ENCODE measurements at regions not wholly inside any gene's neighbourhood (a gene's known extent, or its start where the extent isn't known, plus 50 kb on each side); places are given as distances from the start of the nearest gene placed in this dataset.
A peak's percentile ranks its signal among the peaks of the same experiment; 100 is the strongest.
"Not testable (repeated sequence)": the region's sequence is repeated elsewhere in the genome, so short reads cannot be mapped to it uniquely, and the experiment has no call there.

DNA sequence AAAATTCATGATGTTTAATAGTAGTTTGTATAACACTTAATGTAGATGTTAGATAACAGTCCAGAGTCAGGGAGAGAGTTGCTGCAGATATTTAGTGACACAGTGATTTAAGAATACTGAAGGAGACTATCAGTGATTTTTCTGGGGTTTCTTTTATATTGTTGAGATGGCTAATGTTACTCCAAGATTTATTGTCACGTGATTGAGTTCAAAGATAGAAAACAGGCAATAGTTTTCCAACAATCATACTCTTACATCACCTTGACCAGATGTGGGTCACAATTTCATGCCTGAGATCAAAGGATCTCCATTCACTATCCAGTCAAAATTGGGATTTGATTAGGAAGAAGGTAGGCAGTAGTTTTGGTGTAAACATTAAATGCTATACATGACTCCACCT is 580.0 kb upstream of the ARRDC3 start:
- DNase-seq (ENCODE audit: low read depth in 2 of 2) = no peak

DNA sequence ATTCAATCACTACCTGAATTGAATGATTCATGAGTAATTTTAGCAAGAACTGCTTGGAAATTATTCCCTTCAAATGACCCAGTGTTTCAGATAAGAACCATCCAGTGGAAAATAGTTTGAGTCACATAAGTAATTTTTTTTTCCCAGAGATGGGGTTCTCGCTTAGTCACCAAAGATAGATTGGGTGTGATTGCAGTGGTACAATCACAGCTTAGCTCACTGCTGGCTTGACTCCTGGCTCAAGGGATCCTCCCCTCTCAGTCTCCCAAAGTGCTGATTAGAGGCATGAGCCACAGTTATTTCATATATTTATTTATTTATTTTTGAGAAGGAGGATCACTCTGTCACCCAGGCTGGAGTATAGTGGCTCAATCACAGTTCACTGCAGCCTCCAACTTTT is 574.5 kb upstream of the ARRDC3 start:
- DNase-seq (ENCODE audit: low read depth in 2 of 2) = no peak

DNA sequence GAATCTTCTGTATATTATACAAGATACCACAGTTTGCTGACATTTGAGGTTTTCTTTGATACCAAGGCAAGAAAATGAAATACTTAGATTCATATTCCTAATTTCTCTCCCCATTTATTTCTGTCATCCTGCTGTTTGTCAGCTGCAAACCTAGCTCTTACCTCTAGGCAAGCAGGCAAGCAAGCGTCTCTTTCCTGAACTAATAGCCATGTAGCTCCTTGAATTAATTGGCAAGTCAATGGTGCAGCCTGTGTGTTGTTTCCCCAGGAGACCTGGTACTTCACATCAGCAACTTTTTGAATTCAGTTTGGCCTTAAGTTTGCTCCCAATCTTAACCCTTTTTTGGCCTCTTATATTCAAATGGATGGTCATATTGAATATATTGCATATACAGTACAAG is 573.6 kb upstream of the ARRDC3 start:
- DNase-seq (ENCODE audit: low read depth in 2 of 2) = no peak

DNA sequence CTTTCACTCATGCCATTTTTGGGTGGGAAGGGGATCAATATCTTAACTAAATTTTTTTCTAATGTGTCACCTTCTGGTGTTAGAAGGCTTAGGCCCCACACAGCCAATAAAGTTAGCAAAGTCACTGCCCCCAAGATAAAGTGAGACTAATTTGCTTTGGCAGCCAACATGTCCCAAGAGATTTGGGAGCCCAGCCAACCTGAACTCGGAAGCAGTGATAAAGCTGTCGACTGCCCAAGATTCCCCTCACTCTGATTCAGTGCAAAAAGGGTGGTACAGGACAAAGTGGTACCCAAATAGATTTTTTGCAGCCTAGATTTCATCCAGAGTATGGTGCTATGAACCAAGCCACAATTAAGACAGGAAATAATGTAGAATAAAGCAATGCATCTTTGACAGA is 572.5 kb upstream of the ARRDC3 start:
- no peak for DNase-seq (ENCODE audit: low read depth in 2 of 2)

DNA sequence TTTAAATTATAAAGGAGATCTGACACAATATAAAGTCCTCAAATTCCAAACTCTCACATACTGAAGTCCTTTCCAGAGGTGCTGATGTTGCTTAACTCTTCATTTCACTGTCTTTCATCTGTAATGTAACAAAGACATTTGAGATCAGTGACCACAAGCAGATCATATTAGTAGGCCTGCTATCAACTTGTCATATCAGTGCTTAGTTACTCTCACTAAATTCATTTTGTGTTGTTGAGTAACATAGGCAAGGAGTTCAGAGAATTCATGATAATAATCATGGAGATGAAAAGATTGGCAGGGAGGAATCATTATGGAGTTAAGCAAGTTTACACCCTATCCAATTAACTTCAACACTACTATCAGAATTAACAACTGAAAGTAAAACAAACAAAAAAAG is 571.0 kb upstream of the ARRDC3 start:
- DNase-seq (ENCODE audit: low read depth in 2 of 2) = no peak

DNA sequence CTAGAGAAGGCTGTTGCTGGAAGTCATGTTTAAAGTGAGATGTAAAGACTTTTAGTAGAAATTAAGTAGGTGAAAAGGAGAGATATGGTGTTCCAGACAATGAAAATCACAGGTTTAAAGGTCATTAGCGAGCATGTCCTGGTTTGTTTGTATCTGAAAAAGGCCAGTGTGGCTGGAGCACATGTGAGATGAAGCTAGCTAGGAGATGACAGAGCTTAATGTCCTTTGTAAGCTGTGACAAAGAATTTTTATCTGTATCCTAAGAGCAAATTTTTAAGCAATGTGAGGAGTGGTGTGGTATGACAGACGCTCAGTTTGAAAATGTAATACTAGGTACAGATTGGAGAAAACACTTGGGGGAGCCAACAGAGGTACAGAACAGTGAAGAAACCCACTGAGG is 567.2 kb upstream of the ARRDC3 start:
- no peak for DNase-seq (ENCODE audit: low read depth in 2 of 2)

DNA sequence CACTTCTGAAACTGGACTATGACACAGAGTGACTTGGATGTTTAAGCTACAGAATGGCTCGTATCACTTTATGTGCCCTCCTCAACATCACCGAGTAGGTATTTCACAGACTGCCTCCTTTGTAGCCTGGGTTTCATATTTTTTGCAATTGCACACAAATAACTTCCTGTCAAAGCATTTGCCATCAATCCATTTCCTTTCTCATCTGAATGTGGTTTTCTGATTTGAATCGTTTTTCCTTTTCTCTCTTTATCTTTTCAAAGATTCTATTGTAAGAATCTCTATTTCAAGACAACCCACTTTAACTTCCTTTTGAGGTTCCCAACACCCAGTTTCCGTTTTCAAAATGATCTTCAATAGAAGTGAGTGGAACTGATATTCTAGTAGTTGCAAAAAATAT is 563.8 kb upstream of the ARRDC3 start:
- no peak for DNase-seq (ENCODE audit: low read depth in 2 of 2)

DNA sequence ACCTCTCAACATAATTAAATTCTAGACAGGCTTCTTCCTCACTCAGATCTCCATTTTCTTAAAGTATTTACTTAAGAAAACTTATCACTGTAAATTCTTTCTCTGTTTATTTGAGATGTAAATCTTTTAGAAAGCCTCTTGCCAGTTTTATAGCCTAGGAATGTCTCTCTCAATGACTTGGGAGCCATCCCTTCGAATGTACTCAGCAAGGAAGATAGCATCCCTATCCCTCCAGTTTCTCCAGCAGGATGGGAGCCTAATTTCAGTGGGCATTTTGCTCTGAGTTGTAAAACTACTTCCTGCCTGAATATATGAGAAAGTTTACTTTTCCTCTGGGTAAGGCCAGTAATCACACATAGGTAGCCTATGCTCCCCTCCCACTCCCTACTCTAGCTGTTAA is 558.5 kb upstream of the ARRDC3 start:
- no peak for DNase-seq (ENCODE audit: low read depth in 2 of 2)

DNA sequence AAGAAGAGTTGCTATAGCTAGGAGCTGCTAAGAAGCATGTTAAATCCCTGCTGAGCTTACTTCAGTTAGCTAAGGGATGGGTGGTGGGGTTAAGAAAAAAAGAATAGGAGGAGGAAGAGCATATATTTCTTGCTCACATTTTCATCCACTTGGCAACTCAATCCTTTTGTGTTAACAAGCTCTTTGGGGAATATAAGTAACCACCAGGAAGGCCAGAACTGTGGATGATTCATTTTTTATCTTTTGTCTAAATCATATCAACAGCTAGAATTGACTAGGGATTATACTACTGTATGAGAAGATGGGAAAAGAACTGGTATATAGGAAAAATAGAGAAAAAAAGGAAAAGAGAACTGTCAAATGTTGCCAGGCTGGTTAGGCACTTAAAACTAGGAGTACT is 555.3 kb upstream of the ARRDC3 start:
- DNase-seq (ENCODE audit: low read depth in 2 of 2) = no peak

DNA sequence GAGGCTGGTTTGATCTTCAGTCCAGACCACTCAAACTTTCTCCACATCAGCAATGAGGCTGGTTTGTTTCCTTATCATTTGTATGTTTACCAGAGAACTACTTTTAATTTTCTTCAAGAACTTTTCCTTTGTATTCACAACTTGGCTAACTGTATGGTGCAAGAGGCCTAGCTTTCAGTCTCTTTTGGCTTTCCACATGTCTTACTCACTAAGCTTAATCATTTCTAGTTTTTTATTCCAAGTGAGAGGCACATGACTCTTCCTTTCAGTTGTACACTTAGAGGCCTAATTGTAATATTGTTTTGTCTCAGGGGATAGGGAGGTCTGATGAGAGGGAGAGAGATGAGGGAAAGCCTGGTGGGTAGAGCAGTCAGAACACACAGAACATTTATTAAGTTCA is 554.0 kb upstream of the ARRDC3 start:
- DNase-seq (ENCODE audit: low read depth in 2 of 2) = no peak

DNA sequence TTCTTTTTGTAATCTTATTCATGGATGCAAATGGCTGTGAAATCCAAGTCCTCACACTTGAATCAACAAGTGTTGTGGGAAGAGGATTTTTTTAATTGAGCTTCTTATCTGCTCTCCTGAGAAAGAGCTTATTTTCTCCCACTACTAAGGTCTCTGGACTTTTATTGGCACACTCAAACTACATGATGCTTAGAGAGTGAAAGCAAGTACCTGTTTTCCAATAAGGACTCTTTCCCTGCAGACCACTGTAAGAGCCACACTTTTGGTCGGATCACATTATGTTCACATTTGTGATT is 546.4 kb upstream of the ARRDC3 start:
- no peak for DNase-seq (ENCODE audit: low read depth in 2 of 2)

DNA sequence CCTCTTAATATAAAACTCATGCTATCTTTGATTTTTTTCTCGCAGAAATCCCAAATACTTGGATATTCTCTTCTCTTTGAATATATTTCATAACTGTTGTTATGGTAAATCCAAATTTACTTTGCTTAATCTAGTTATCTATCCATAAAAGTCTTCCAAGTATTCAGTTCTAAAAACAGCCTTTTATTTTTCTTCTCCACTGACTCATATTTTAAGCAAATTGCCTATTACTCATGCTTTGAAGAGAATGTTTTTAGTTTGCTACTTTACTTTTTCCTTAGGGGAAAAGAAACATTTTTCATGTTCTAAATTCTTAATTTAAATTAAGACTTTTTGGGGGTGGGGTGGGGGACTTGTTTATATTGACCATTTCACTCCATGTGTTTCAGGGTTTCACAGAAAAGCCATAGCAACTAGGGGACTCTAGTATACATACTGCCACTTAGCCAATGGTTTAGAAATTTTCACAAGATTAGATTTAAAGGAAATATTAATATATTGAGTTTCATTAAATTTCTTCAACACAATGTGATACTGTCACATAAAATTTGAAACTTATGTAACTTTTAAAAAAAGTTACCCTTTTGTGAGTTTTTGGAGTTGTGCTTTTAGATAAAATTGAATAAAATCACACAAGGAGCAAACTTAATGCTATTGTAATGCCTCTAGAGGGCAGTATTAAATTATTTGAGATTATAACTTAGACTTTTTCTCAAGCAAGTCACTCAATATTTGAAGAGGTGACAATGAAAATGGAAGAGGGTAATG is 545.8 kb upstream of the ARRDC3 start:
- peak in 1 of 2 donors; percentile 4 for DNase-seq (ENCODE audit: low read depth in 2 of 2)

DNA sequence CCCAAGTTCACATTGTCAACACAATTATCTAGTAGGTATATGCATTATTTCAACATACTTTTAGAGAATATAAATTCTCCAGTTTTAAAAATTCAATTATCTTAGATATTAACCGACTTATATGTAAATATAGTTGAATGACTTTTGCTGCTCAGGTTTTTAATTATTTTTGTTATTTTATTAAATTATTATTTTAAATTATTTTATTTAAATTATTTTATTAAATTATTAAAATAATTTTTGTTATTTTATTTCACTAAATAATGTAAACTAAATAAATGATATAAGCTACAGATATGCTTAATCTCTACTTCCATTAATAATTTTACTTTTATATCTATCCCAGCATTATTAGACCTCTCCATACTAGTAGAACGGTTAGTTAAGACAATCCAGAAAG is 544.3 kb upstream of the ARRDC3 start:
- no peak for DNase-seq (ENCODE audit: low read depth in 2 of 2)

DNA sequence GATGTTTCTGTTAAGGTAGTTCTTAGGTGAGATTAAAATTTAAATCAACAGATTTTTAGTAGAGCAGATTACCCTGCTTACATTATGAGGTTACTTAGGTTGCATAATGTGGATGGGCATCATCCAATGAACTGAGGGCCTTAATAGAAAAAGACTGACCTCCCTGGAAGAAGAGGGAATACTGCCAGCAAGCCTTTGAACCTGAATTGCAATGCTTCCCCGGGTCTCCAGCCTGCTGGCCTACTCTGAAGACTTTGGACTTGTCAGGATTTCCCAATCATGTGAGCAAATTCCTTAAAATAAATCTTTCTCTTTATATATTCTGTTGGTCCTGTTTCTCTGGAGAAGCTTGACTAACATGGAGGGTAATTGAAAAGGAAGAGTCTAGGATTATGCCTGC is 542.1 kb upstream of the ARRDC3 start:
- no peak for DNase-seq (ENCODE audit: low read depth in 2 of 2)

DNA sequence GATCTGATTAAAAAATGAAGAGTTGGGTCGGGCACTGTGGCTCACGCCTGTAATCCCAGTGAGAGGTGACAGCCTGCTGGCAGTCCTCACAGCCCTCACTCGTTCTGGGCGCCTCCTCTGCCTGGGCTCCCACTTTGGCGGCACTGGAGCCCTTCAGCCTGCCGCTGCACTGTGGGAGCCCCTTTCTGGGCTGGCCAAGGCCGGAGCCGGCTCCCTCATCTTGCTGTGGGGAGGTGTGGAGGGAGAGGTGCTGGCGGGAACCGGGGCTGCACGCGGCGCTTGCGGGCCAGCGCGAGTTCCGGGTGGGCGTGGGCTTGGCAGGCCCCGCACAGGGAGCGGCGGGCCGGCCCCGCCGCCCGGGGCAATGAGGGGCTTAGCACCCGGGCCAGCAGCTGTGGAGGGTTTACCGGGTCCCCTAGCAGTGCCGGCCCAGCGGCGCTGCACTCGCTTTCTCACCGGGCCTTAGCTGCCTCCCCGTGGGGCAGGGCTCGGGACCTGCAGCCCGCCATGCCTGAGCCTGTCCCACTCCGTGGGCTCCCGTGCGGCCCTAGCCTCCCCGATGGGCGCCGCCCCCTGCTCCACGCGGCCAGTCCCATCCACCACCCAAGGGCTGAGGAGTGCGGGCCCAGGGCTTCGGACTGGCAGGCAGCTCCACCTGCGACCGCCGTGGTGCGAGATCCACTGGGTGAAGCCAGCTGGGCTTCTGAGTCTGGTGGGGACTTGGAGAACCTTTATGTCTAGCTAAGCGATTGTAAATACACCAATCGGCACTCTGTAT is 534.1 kb upstream of the ARRDC3 start:
- not testable (repeated sequence) for DNase-seq (ENCODE audit: low read depth in 2 of 2)

DNA sequence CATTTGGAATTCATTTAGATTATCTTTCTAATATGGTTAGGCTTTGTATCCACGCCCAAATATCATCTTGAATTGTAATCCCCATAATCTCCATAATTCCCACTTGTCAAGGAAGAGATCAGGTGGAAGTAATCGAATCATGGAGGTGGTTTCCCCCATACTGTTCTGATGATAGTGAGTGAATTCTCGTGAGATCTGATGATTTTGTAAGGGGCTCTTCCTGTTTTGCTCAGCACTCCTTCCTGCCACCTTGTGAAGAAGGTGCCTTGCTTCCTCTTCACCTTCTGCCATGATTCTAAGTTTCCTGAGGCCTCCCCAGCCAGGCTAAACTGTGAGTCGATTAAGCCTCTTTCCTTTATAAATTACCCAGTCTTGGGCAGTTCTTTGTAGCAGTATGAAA is 527.5 kb upstream of the ARRDC3 start:
- no peak for DNase-seq (ENCODE audit: low read depth in 2 of 2)

DNA sequence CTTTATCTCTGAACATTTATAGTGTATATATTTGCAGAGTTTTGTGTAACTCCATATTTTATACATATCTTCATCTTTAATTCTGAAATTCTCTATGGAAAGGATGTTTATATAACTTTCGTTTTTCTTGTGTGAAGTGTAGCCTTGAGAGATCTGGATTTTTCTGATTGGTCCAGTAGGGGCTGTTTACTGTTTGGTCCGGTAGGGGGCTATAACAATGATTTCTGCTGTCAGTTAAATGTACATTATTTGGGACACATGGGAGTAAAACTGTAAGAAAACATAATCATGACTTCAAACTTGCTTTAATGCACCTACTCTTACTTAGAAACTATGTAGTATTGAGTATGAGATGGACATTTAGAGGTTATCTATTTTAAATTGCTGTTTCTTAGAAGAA is 527.1 kb upstream of the ARRDC3 start:
- no peak for DNase-seq (ENCODE audit: low read depth in 2 of 2)

DNA sequence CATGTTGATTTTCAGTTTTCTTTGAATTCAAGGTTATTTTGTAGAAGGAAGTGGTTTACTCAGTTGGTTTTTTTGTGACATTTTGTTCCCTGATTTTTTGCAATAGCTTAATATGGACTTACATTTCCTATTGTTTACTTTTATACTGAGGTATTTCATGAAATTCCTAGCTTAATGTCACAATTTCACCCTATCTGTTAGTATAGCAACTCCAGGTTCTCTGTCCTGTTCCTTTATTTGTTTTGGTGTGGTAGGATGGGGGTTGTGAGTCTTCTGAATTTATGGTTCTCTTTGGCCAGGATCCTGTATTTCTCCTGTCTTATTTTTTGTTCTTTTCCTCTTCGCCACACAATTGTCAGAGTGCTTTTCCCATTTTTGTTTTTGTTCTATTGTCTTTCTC is 523.4 kb upstream of the ARRDC3 start:
- DNase-seq (ENCODE audit: low read depth in 2 of 2) = no peak

DNA sequence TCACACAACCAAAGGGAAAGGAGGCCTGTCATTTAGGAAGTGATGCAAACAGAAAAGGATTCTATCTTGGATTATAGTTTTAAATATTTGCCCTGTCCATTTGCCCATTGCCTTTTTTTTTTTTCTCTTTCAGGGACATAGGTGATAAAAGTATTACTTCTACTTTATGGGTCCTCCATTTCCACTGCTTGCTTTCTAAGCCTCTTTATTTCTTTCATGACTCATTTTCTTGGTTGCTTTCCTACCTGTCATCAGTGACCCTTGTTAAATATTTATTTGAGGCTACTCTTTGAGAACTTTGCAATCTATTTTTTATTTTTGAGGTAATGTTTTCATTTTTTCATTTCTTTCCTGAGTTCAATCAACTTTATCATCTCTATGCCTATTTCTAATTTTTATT is 522.9 kb upstream of the ARRDC3 start:
- DNase-seq (ENCODE audit: low read depth in 2 of 2) = no peak

DNA sequence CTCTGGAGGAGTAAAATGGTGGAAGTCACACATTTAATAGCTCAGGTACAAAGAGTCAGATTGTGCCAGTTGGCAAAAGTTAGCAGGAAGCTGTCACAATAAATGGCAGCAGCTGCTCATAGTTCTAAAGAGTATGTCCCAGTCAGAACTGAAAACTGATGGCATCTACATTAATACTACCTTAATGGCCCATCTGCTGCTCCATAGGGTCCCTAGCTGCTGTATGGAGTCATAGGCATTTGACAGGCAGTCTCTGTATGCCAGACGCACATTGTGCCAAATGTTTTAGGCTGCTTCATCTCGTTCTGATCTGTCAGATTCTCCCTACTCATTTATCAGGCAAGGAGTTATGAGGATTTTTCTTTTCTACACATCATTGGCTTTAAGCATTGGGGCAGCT is 515.8 kb upstream of the ARRDC3 start:
- DNase-seq (ENCODE audit: low read depth in 2 of 2) = no peak

DNA sequence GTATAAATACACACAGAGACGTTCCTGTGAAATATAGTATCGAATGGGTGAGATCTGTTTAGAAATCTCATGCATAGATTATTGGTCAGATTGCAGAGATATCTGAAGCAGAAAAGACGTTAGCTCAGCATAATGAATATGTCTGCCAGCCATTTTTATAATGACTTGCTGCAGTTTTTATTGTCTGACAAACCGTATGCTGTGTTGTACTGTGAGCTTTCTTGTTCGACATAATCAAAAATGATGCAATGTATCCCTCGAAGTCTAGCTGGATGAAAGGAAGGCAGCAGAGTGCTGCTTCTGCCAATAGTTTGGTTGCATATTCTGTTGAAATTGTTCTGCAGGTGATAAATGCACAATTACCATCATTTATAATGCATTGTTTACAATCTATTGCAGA is 514.9 kb upstream of the ARRDC3 start:
- DNase-seq (ENCODE audit: low read depth in 2 of 2) = no peak

DNA sequence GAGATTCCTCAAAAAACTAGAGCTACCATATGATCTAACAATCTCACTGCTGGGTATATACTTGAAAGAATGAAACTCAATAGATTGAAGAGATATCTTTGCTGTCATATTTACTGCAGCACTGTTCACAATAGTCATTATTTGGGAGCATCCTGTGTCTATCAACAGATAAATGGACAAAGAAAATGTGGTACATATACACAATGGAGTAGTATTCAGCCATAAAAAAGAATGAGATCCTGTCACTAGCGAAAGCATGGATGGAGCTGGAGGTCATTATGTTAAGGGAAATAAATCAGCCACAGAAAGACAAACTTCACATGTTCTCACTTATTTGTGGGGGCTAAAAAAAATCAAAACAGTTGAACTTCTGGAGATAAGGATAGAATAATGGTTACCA is 505.7 kb upstream of the ARRDC3 start:
- DNase-seq (ENCODE audit: low read depth in 2 of 2) = no peak
